ENCODE measurements at regions not wholly inside any gene's neighbourhood (a gene's known extent, or its start where the extent isn't known, plus 50 kb on each side); places are given as distances from the start of the nearest gene placed in this dataset.

DNA sequence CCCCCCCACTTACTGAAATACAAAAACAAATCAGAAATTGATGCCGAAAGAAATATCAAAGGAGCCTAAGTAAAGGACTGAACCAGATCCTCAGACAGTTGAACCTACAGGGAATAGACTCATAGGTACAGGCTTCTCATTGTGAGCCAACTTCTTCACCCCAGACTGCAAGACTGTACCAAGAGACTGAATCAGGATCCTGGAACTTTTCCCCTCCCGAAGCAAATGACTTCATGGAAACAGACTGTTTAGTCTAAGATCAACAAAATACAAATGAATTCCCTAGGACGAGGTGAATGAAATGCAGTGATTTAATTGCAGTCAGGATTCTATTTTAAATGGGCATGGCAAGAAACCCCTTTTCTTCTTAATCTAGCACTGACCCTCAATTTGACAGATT, 53.6 kb upstream of the RNF152 start:
- Histone ChIP-seq H3K4me1 (ENCODE audit: insufficient read depth, low read length) (peaks cover 10% of the 10 kb centered on the region), H3K27ac (ENCODE audit: low read depth, low read length) (no peak overlapping the region), H3K4me3 (ENCODE audit: low read length) (no peak overlapping the region), H3K9me3 (ENCODE audit: low read length) (no peaks in the 10 kb centered on the region), H3K36me3 (ENCODE audit: insufficient read depth, low read length) (no peaks in the 10 kb centered on the region), H3K27me3 (ENCODE audit: insufficient read depth, low read length, poor library complexity, severe bottlenecking) (no peaks in the 10 kb centered on the region)
- no peak overlapping the region for H3K27ac Mint-ChIP-seq
- H3K4me1 Mint-ChIP-seq, result peaks cover 17 to 46% (median 33%) of the 10 kb centered on the region in 3 donors
- no peak for DNase-seq
- peaks cover 0 to 3% (median 0%) of the 10 kb centered on the region in 3 donors for H3K36me3 Mint-ChIP-seq
- CTCF ChIA-PET, result no interaction called here
- no peak overlapping the region for H3K4me3 Mint-ChIP-seq
- peaks cover 0 to 3% of the 10 kb centered on the region in 2 donors for H3K27me3 Mint-ChIP-seq
- no peaks in the 10 kb centered on the region for H3K9me3 Mint-ChIP-seq
- POLR2A ChIA-PET, result no interaction called here

DNA sequence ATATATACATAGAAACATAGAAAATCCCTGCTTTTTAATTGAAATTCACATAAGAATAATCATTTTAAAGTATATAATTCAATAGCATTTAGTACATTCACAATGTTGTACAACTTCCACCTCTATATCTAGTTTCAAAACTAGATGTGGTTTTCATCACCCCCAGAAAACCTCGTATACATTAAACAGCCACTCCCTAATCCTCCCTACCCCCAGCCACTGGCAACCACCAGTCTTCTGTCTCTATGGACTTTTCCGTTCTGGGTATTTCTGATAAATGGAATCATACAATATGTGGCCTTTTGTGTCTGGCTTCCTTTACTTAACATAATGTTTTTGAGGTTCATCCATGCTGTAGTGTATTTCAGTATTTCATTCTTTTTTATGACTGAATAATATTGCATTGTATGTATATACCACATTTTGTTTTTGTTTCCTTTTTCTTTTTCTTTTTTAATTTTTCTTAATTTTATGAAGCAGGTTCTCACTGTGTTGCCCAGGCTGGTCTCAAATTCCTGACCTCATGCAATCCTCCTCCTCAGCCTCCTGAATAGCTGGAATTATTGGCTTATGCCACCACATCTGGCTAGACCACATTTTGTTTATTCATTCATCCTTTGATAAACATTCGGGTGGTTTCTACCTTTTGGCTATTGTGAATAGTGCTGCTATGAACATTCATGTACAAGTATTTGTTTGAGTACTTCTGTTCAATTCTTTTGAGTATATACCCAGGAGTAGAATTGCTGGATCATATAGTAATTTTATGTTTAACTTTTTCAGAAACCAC, 50.6 kb upstream of the RNF152 start:
- no peak for DNase-seq
- Mint-ChIP-seq H3K9me3 (peaks cover 0 to 3% (median 0%) of the 10 kb centered on the region in 5 donors), H3K4me3 (peak overlapping the region in 2 of 7 donors; percentile 38 to 75), H3K27ac (no peak overlapping the region), H3K4me1 (peaks cover 16 to 40% (median 28%) of the 10 kb centered on the region in 3 donors), H3K36me3 (peaks cover 0 to 3% (median 0%) of the 10 kb centered on the region in 3 donors), H3K27me3 (peaks cover 1 to 3% of the 10 kb centered on the region in 2 donors)
- H3K27me3 ChIP-seq (ENCODE audit: insufficient read depth, low read length, poor library complexity, severe bottlenecking), result no peaks in the 10 kb centered on the region
- peaks cover 10% of the 10 kb centered on the region for H3K4me1 ChIP-seq (ENCODE audit: insufficient read depth, low read length)
- CTCF ChIA-PET, result no interaction called here
- H3K27ac ChIP-seq (ENCODE audit: low read depth, low read length), result no peak overlapping the region
- POLR2A ChIA-PET, result no interaction called here
- no peaks in the 10 kb centered on the region for H3K36me3 ChIP-seq (ENCODE audit: insufficient read depth, low read length)
- H3K9me3 ChIP-seq (ENCODE audit: low read length), result no peaks in the 10 kb centered on the region
- no peak overlapping the region for H3K4me3 ChIP-seq (ENCODE audit: low read length)
